ENCODE measurements at regions not wholly inside any gene's neighbourhood (a gene's known extent, or its start where the extent isn't known, plus 50 kb on each side); places are given as distances from the start of the nearest gene placed in this dataset.
"Not testable (repeated sequence)": the region's sequence is repeated elsewhere in the genome, so short reads cannot be mapped to it uniquely, and the experiment has no call there.

- H3K4me3 ChIP-seq, H3K27ac ChIP-seq: not testable (repeated sequence)
Observed at GRCh38 chr18:1857281-1857680, 714.0 kb downstream of the METTL4 start.

- H3K27ac ChIP-seq, result no peak overlapping the region
Observed at GRCh38 chr18:1861473-1861872, 709.8 kb downstream of the METTL4 start.

GRCh38 chr18:1865869-1866268, 705.4 kb downstream of the METTL4 start:
- no peak overlapping the region for H3K27ac ChIP-seq
- H3K4me3 ChIP-seq, result no peak overlapping the region

More at GRCh38 chr18:1861473-1861872, 709.8 kb downstream of the METTL4 start:
- H3K4me3 ChIP-seq, result no peak overlapping the region

GRCh38 chr18:1872274-1872673, 699.0 kb downstream of the METTL4 start:
- H3K4me3 ChIP-seq, result no peak overlapping the region

GRCh38 chr18:1875219-1875618, 696.1 kb downstream of the METTL4 start:
- Histone ChIP-seq H3K4me3 (no peak overlapping the region), H3K27ac (no peak overlapping the region)

More at GRCh38 chr18:1872274-1872673, 699.0 kb downstream of the METTL4 start:
- H3K27ac ChIP-seq, result no peak overlapping the region

DNA sequence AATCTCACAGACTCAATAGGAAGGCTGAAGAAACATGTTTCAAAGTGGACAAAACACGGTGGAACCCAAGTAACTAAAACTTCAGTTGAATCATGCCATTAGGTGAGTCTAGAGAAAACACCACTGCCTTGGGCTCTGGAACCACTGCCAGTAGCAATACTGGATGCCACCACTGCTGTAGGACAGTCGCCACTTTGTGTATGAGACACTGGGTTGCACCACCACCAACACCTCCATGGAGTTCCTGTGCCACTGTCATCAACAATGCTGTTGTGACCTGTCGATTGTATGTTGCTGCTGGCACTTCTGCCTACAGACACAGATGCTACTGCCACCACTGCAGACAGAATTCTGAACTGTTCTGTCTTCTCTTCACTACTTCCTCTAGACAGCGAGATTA, 686.7 kb downstream of the METTL4 start:
- no peak overlapping the region for H3K4me3 ChIP-seq
- no peak overlapping the region for H3K27ac ChIP-seq

DNA sequence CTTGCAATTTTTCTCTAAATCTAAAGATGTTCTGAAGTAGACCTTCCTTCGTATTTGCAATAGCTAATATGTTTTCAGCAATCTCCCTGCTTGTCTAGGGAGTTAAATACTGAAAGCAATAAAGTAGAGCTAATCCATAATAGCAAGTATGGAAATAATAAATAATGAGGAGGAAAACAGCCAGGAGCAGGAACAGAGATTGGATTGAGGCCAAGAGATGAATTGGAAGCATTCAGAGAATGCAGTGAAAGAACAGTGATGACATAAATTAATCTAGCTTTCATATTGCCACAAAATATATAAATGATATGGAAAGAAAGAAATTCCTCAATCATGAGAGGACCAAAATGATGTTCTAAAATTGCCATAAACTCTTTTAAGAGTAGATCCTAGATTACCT, 679.7 kb downstream of the METTL4 start:
- no peak overlapping the region for H3K27ac ChIP-seq

DNA sequence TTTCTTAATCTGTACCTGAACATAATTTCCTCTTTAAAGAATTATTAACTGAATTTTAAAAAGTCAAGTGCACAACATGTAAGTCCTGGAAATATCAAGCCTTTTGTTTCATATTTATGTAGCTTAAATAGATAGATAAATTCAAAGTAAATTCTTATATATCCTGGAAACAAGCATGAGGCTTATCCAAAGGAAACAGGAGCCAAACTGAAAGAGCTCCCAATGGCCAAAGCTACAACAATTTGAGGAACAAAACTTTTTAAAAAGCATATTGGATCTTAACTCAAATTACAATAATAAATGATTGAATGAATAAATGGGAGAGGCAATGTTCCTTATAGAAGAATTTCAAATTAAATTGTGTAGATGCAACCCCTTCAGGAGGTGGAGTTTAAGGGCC, 679.1 kb downstream of the METTL4 start:
- no peak overlapping the region for H3K4me3 ChIP-seq
- H3K27ac ChIP-seq, result no peak overlapping the region

More for the DNA sequence above, 679.7 kb downstream of the METTL4 start:
- no peak overlapping the region for H3K4me3 ChIP-seq

GRCh38 chr18:1895456-1896185, 675.7 kb downstream of the METTL4 start:
- Histone ChIP-seq H3K4me3 (no peak overlapping the region), H3K27ac (no peak overlapping the region)

- H3K27ac ChIP-seq, result no peak overlapping the region
- no peak overlapping the region for H3K4me3 ChIP-seq
Observed at GRCh38 chr18:1906421-1906820, 664.9 kb downstream of the METTL4 start.

GRCh38 chr18:1907470-1908206, 663.7 kb downstream of the METTL4 start:
- Histone ChIP-seq H3K4me3 (no peak overlapping the region), H3K27ac (no peak overlapping the region)

DNA sequence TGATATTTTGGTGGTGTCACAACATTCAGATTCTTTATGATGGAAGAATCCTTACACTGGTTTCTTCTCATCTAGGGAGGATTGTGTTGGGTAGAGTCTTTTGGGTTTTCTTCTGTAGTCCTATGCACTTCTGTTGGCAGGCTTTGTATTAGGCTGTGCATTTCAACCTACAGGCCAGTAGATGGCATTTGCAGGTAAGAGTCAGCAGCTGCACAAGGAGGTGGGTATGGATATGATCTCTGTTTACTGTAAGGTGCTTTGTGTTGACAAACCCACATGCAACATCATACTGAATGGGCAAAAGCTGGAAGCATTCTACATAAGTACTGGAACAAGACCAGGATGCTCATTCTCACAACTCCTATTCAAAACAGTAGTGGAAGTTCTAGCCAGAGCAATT, 656.8 kb downstream of the METTL4 start:
- Histone ChIP-seq H3K4me3 (no peak overlapping the region), H3K27ac (no peak overlapping the region)

GRCh38 chr18:1916869-1917523, 654.3 kb downstream of the METTL4 start:
- Histone ChIP-seq H3K4me3 (no peak overlapping the region), H3K27ac (no peak overlapping the region)

DNA sequence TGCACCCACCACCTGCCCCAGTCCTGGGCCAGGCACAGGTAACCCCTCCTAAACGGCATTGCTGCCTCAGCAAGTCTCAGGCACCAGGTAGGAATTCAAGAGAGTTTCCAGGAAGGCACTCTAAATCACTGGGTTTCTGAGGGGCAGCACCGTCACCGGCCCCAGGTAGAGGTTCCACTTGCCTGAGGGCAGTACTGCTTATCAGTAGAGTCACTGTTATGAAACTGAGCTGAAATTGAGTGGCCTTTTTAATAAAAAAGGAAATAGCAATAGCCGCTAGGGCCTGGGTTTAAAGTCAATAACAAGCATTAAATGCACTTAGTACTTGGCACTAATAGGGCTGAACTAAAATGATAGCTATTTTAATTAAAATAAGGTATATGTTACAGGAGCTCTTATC, 653.7 kb downstream of the METTL4 start:
- no peak overlapping the region for H3K4me3 ChIP-seq
- H3K27ac ChIP-seq, result no peak overlapping the region

DNA sequence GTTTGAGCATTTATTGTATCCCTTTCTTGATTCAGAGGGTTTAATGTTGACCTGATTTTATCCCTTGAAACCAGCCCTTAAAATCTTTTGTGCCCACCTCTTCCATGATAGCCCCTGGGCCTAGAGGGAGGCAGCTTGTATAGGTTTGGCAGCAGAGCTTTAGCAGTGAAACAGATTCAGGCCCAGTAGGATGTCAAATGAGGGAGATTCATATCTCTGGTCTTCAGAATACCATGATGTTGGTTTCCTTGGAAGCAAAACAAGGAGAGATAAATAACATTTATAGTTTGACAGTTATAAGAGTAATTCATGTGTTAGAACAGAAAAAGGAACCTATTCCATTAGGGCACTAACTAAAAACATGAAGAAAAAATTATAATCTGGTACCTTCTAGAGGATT, 649.2 kb downstream of the METTL4 start:
- H3K27ac ChIP-seq, result no peak overlapping the region
- no peak overlapping the region for H3K4me3 ChIP-seq

- H3K4me3 ChIP-seq, result no peak overlapping the region
- H3K27ac ChIP-seq, result no peak overlapping the region
Observed at GRCh38 chr18:1928711-1929110, 642.6 kb downstream of the METTL4 start.

DNA sequence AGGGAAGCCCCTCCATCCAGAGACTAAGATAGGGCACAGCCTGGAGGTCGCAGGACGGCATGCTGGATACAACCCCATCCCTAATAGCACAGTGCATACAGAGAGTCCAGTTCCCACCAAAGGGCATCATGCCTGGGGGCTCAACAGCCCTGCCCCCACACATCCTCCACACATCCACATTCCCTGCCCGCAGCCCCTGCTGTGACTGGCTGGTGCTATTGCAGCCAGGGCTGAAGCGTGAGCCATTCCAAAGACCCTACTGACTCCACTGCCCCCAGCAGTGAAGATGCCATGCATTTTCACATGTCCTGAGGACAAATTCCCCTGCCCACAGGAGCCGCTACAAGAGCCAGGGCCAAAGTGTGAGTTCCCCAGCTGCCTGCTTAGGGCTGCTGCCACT, 641.6 kb downstream of the METTL4 start:
- Histone ChIP-seq H3K27ac (no peak overlapping the region), H3K4me3 (no peak overlapping the region)

DNA sequence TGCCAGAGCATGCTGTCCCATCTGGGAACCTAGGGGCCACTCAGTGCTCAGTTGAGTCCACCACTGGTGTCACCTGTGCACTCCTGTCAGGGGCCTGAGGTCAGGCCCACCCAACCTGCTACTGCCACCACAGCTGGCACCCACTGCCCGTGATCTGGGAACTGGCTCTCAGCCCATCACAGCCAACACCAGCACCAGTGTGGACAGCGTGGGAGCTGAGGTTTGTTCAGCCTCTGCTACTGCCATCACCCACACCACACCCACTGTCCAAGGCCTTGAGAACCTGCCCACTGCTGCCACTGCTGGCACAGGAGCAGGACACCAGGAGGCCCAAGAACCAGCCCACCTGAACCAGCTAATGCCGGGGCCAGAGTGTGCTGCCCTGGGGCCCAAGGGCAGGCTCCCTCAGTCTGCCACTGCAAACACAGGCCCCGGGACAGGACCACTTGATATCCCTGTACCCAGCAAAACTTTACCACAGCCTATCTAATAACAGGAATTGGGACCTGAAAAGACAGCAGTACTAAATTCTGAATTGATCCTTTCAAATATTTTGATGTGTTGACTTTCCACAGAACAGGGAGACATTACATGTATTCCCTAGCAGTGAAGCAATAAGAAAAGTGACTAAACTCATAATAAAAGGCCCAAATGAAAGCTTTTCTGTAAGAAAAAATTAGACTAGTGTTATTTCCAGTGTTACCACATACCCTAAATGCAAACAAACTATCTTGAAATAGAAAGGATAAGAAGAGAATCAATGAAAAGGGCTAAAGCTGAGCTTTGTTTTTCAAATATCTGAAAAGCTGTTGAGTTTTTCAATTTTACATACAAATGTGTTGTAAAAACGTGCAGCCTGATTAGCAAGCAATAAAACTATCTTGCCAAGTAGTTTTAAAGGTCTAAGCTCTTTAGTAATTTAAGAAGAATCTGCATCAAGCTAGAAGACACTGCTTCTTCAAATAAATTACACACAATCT, 640.7 kb downstream of the METTL4 start:
- H3K4me3 ChIP-seq, result no peak overlapping the region
- no peak overlapping the region for H3K27ac ChIP-seq

DNA sequence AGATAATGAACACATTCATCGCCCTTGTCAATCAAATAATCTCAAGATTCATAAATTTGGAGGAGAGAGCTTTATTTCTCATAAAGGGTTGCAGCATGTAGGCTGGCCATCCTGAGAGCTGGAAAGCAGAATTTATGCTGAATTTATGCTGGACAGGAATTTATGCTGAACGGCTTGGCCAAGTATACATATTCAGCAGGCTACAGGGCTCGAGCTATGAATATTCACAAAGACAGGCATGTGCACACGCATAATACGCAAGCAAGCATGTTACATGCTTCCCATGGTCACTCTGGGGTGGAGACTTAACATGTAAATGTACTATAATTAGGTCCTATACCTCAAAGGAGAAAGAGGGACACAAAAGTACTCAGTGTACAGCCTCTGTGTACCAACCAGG, 618.8 kb downstream of the METTL4 start:
- Histone ChIP-seq H3K27ac (no peak overlapping the region), H3K4me3 (no peak overlapping the region)

Data from skin epidermis (tissue), 12 donors.